H9 (cell line): ENCODE measurements at regions not wholly inside any gene's neighbourhood (a gene's known extent, or its start where the extent isn't known, plus 50 kb on each side); places are given as distances from the start of the nearest gene placed in this dataset.

Source experiments
- DNase-seq: peaks from one replicate; pipeline ENCODE4 v3.0.0-alpha.2; 2017
- H2AFZ ChIP-seq: one replicate; pipeline ENCODE4 v1.6.1; 2013; ENCODE audit warnings: mild to moderate bottlenecking, low read length, control low read depth, moderate library complexity
- H2AK5ac ChIP-seq: 2 replicates; pipeline ENCODE4 v1.6.1; 2013; ENCODE audit warnings: low read length, control low read depth, mixed read lengths; ENCODE audit not compliant: insufficient read length
- H2BK120ac ChIP-seq: one replicate; pipeline ENCODE4 v1.6.1; 2013; ENCODE audit warnings: low read depth, mild to moderate bottlenecking, low read length, control low read depth, inconsistent platforms; ENCODE audit not compliant: poor library complexity, severe bottlenecking
- H2BK12ac ChIP-seq: 2 replicates; pipeline ENCODE4 v1.6.1; 2013; ENCODE audit warnings: low read length, control low read depth, mixed read lengths, low read depth; ENCODE audit not compliant: insufficient read length
- H2BK15ac ChIP-seq: 2 replicates; pipeline ENCODE4 v1.6.1; 2013; ENCODE audit warnings: low read depth, low read length, control low read depth
- H2BK20ac ChIP-seq: one replicate; pipeline ENCODE4 v1.6.1; 2013; ENCODE audit warnings: low read depth, mild to moderate bottlenecking, low read length, control low read depth, inconsistent platforms; ENCODE audit not compliant: poor library complexity, severe bottlenecking
- H2BK5ac ChIP-seq: 2 replicates; pipeline ENCODE4 v1.6.1; 2013; ENCODE audit warnings: low read length, control low read depth, mixed read lengths; ENCODE audit not compliant: insufficient read length
- H3K14ac ChIP-seq: 2 replicates; pipeline ENCODE4 v1.6.1; 2013; ENCODE audit warnings: low read length, control low read depth; ENCODE audit not compliant: insufficient read depth
- H3K18ac ChIP-seq: 2 replicates; pipeline ENCODE4 v1.6.1; 2013; ENCODE audit warnings: low read depth, mild to moderate bottlenecking, mixed read lengths, low read length, control low read depth; ENCODE audit not compliant: insufficient read length
- H3K23ac ChIP-seq: 2 replicates; pipeline ENCODE4 v1.6.1; 2013; ENCODE audit warnings: low read length, control low read depth, mixed read lengths, low read depth; ENCODE audit not compliant: insufficient read length
- H3K23me2 ChIP-seq: 2 replicates; pipeline ENCODE4 v1.6.1; 2013; ENCODE audit warnings: low read depth, mild to moderate bottlenecking, mixed read lengths, low read length, control low read depth; ENCODE audit not compliant: insufficient read length, poor library complexity, severe bottlenecking
- H3K27ac ChIP-seq: 2 replicates; pipeline ENCODE4 v1.5.1; 2013; ENCODE audit warnings: low read length, control low read depth, mixed read lengths, low read depth; ENCODE audit not compliant: insufficient read length
- H3K27me3 ChIP-seq: 2 replicates; pipeline ENCODE4 v1.6.1; 2013; ENCODE audit warnings: low read length, control low read depth, inconsistent platforms; ENCODE audit not compliant: insufficient read depth
- H3K4ac ChIP-seq: 2 replicates; pipeline ENCODE4 v1.6.1; 2013; ENCODE audit warnings: low read depth, mild to moderate bottlenecking, control low read depth, inconsistent platforms, low read length, moderate library complexity
- H3K4me1 ChIP-seq: 2 replicates; pipeline ENCODE4 v1.6.1; 2013; ENCODE audit warnings: low read length, control low read depth, inconsistent platforms; ENCODE audit not compliant: insufficient read depth
- H3K4me2 ChIP-seq: 2 replicates; pipeline ENCODE4 v1.6.1; 2013; ENCODE audit warnings: low read length, control low read depth, mixed read lengths; ENCODE audit not compliant: insufficient read length, insufficient read depth
- H3K56ac ChIP-seq: 2 replicates; pipeline ENCODE4 v1.6.1; 2013; ENCODE audit warnings: low read depth, mild to moderate bottlenecking, mixed read lengths, low read length, control low read depth; ENCODE audit not compliant: insufficient read length
- H3K79me1 ChIP-seq: 2 replicates; pipeline ENCODE4 v1.6.1; 2013; ENCODE audit warnings: low read depth, mild to moderate bottlenecking, moderate library complexity, low read length, control low read depth, inconsistent platforms; ENCODE audit not compliant: insufficient read depth, poor library complexity, severe bottlenecking
- H3K79me2 ChIP-seq: 2 replicates; pipeline ENCODE4 v1.6.1; 2013; ENCODE audit warnings: low read length, control low read depth, inconsistent platforms; ENCODE audit not compliant: insufficient read depth
- H3K9ac ChIP-seq: 2 replicates; pipeline ENCODE4 v1.6.1; 2013; ENCODE audit warnings: low read length, control low read depth, mixed read lengths; ENCODE audit not compliant: insufficient read length; ENCODE audit errors: extremely low read depth
- H3K9me3 ChIP-seq: one replicate; pipeline ENCODE4 v1.6.1; 2013; ENCODE audit warnings: low read depth, low read length, inconsistent platforms; ENCODE audit not compliant: control insufficient read depth
- H3T11ph ChIP-seq: one replicate; pipeline ENCODE4 v1.6.1; 2013; ENCODE audit warnings: mild to moderate bottlenecking, low read length, control low read depth, inconsistent platforms
- H4K20me1 ChIP-seq: one replicate; pipeline ENCODE4 v1.6.1; 2013; ENCODE audit not compliant: control insufficient read depth, insufficient read length, insufficient read depth
- H4K5ac ChIP-seq: 2 replicates; pipeline ENCODE4 v1.6.1; 2013; ENCODE audit warnings: low read depth, mild to moderate bottlenecking, mixed read lengths, low read length, control low read depth; ENCODE audit not compliant: insufficient read length
- H4K8ac ChIP-seq: replicated peaks from 2 replicates; pipeline ENCODE4 v1.6.1; 2013; ENCODE audit warnings: low read length, control low read depth, mixed read lengths, low read depth; ENCODE audit not compliant: insufficient read length
- H4K91ac ChIP-seq: 2 replicates; pipeline ENCODE4 v1.6.1; 2013; ENCODE audit warnings: low read depth, mild to moderate bottlenecking, moderate library complexity, mixed read lengths, low read length, control low read depth; ENCODE audit not compliant: insufficient read length
- H3K27ac Mint-ChIP-seq, 3 experiments: 2 replicates in 2 of 3; 3 replicates in 1 of 3; pipeline ENCODE4 v1.8.0; 2020 to 2021; ENCODE audit warnings: mixed read lengths in 3 of 3, mild to moderate bottlenecking in 1 of 3, moderate library complexity in 1 of 3
- H3K27me3 Mint-ChIP-seq: 2 replicates; pipeline ENCODE4 v1.8.0; 2021; ENCODE audit warnings: low read depth, mild to moderate bottlenecking, moderate library complexity, mixed read lengths
- H3K36me3 Mint-ChIP-seq, 3 experiments: 2 replicates in 2 of 3; 3 replicates in 1 of 3; pipeline ENCODE4 v1.8.0; 2020 to 2021; ENCODE audit warnings: low read depth in 3 of 3, mixed read lengths in 3 of 3; ENCODE audit not compliant: insufficient read depth in 1 of 3
- H3K4me1 Mint-ChIP-seq, 2 experiments: 2 replicates each; pipeline ENCODE4 v1.8.0; 2020; ENCODE audit warnings: mixed read lengths in 2 of 2
- H3K4me3 Mint-ChIP-seq, 2 experiments: 2 replicates in 1 of 2; 3 replicates in 1 of 2; pipeline ENCODE4 v1.8.0; 2020 to 2021; ENCODE audit warnings: mild to moderate bottlenecking in 2 of 2, mixed read lengths in 2 of 2, moderate library complexity in 1 of 2
- H3K9me3 Mint-ChIP-seq, 2 experiments: 2 replicates in 1 of 2; 3 replicates in 1 of 2; pipeline ENCODE4 v1.8.0; 2020; ENCODE audit warnings: mild to moderate bottlenecking in 2 of 2, mixed read lengths in 2 of 2, moderate library complexity in 1 of 2
- CTCF ChIP-seq: fragments of 200-600 bp; sonication (generic); conservative IDR thresholded peaks from 3 replicates; pipeline ENCODE4 v1.8.0; 2021; ENCODE audit warnings: antibody characterized with exemption, mild to moderate bottlenecking
- WGBS: extraction: QIAGEN DNeasy Blood & Tissue Kit; methylation state at CpG from one replicate; pipeline ENCODE4 v1.1.7; 2013; ENCODE audit warnings: missing lambda C conversion rate, low lambda C conversion rate, mixed read lengths; ENCODE audit not compliant: insufficient read length; ENCODE audit errors: extremely low coverage; 5-methylcytosine and 5-hydroxymethylcytosine counted together

GRCh38 chr5:166123717-166124116, 2167.7 kb upstream of the WWC1 start:
- H3K23me2 ChIP-seq = no peaks in the 10 kb centered on the region
- no peak overlapping the region for H4K5ac ChIP-seq
- no peak overlapping the region for H3K27ac ChIP-seq
- H3K9ac ChIP-seq = no peak overlapping the region
- H3K4me1 ChIP-seq = no peaks in the 10 kb centered on the region
- Mint-ChIP-seq H3K36me3 (peaks cover 0 to 4% (median 3%) of the 10 kb centered on the region in 3 experiments; a peak in 2 of 7 replicates), H3K4me3 (no peak overlapping the region), H3K27me3 (no peaks in the 10 kb centered on the region; the same call in 1 of the 2 replicates), H3K27ac (no peak overlapping the region), H3K9me3 (peaks cover 3 to 4% of the 10 kb centered on the region in 2 experiments; a peak in 2 of 5 replicates), H3K4me1 (no peaks in the 10 kb centered on the region; a peak in 1 of 4 replicates)
- no peak overlapping the region for H2BK120ac ChIP-seq
- no peak overlapping the region for H2BK20ac ChIP-seq
- no peak for TF ChIP-seq CTCF
- H3K4ac ChIP-seq = no peak overlapping the region
- H2BK5ac ChIP-seq = no peak overlapping the region
- H3K18ac ChIP-seq = no peak overlapping the region
- no peaks in the 10 kb centered on the region for H4K20me1 ChIP-seq
- no peaks in the 10 kb centered on the region for H3K79me2 ChIP-seq
- DNase-seq = no peak
- no peak overlapping the region for H2AFZ ChIP-seq
- H3K4me2 ChIP-seq = no peak overlapping the region
- no peaks in the 10 kb centered on the region for H3K27me3 ChIP-seq
- no peak overlapping the region for H2BK12ac ChIP-seq
- no peak overlapping the region for H3T11ph ChIP-seq
- H2BK15ac ChIP-seq = no peak overlapping the region
- H3K56ac ChIP-seq = no peak overlapping the region
- no CpG with 5 or more reads among the region's 4 CpGs for WGBS
- H3K14ac ChIP-seq = no peak overlapping the region
- no peak overlapping the region for H4K91ac ChIP-seq
- no peaks in the 10 kb centered on the region for H3K9me3 ChIP-seq
- no peak overlapping the region for H4K8ac ChIP-seq
- H3K79me1 ChIP-seq = no peaks in the 10 kb centered on the region
- no peak overlapping the region for H3K23ac ChIP-seq
- H2AK5ac ChIP-seq = no peak overlapping the region
